Left ventricle myocardium inferior (tissue), 1 donor: ENCODE measurements at regions not wholly inside any gene's neighbourhood (a gene's known extent, or its start where the extent isn't known, plus 50 kb on each side); places are given as distances from the start of the nearest gene placed in this dataset.

ENCODE experiments used
- DNase-seq: peaks from one replicate; pipeline ENCODE4 v3.0.0-alpha.2; 2020
- H3K27ac ChIP-seq: fragments of 200-600 bp; replicated peaks from 2 replicates; pipeline ENCODE4 v1.8.0; 2021
- H3K27me3 ChIP-seq: fragments of 200-600 bp; 2 replicates; pipeline ENCODE4 v1.8.0; 2021; ENCODE audit warnings: low read depth
- H3K36me3 ChIP-seq: fragments of 200-600 bp; 2 replicates; pipeline ENCODE4 v1.8.0; 2021
- H3K4me1 ChIP-seq: fragments of 200-600 bp; 2 replicates; pipeline ENCODE4 v1.8.0; 2021
- H3K4me3 ChIP-seq: fragments of 200-600 bp; 2 replicates; pipeline ENCODE4 v1.8.0; 2021; ENCODE audit warnings: mild to moderate bottlenecking, moderate library complexity
- H3K9me3 ChIP-seq: fragments of 200-600 bp; replicated peaks from 2 replicates; pipeline ENCODE4 v1.8.0; 2021
- intact Hi-C: fragments of 100-400 bp; cut with micrococcal nuclease; formaldehyde crosslinking; loops from one replicate; pipeline ENCODE4 v1.11.0; 2022
- TF ChIP-seq, protein P1 (sequence below): fragments of 200-600 bp; IDR thresholded peaks from 2 replicates; pipeline ENCODE4 v1.8.0; 2021; ENCODE audit warnings: antibody characterized with exemption, mild to moderate bottlenecking, borderline replicate concordance
- donor health status: DM: no; HTN: yes; CAD: no; lungs with severe emphysema.

DNA sequence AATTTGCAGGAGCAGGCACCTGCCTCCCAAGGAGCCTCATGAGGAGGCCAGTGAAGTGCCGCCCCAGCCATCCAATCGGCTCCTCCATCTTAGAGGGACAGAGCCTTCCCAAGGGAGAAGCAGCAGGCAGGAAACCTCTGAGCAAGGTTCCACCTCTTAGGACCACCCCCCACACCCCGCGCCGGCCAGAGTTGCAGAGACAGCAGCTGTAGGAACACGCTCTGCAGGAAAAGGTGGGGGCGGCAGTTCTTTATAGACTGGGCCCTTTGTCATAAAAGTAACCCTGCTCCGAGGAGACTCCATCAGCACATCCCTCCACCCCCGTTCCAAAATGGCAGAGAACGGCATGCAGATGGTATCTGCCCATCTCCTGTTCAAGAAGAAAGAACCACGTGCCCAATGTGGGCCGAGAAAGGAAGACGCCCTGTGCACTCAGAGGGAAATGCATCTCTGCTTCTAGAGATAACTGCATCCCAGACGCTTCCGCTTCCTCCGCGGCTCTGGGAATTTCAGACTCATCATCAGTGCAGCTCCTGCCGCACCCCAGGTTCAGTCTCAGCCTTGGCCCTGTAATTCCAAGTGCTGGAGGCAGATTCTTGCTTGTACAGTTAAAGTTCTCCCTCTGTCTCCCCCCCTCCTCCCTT is 98.5 kb downstream of the SPATA19 start:
- H3K9me3 ChIP-seq: no peaks in the 10 kb centered on the region
- H3K4me1 ChIP-seq: no peaks in the 10 kb centered on the region
- no peak for DNase-seq
- H3K27ac ChIP-seq: no peak overlapping the region
- intact Hi-C loops: no loop called here
- no peaks in the 10 kb centered on the region for H3K36me3 ChIP-seq
- no peak overlapping the region for H3K4me3 ChIP-seq
- TF ChIP-seq, protein P1, sequence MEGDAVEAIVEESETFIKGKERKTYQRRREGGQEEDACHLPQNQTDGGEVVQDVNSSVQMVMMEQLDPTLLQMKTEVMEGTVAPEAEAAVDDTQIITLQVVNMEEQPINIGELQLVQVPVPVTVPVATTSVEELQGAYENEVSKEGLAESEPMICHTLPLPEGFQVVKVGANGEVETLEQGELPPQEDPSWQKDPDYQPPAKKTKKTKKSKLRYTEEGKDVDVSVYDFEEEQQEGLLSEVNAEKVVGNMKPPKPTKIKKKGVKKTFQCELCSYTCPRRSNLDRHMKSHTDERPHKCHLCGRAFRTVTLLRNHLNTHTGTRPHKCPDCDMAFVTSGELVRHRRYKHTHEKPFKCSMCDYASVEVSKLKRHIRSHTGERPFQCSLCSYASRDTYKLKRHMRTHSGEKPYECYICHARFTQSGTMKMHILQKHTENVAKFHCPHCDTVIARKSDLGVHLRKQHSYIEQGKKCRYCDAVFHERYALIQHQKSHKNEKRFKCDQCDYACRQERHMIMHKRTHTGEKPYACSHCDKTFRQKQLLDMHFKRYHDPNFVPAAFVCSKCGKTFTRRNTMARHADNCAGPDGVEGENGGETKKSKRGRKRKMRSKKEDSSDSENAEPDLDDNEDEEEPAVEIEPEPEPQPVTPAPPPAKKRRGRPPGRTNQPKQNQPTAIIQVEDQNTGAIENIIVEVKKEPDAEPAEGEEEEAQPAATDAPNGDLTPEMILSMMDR: no peak
- peaks cover 39% of the 10 kb centered on the region for H3K27me3 ChIP-seq

DNA sequence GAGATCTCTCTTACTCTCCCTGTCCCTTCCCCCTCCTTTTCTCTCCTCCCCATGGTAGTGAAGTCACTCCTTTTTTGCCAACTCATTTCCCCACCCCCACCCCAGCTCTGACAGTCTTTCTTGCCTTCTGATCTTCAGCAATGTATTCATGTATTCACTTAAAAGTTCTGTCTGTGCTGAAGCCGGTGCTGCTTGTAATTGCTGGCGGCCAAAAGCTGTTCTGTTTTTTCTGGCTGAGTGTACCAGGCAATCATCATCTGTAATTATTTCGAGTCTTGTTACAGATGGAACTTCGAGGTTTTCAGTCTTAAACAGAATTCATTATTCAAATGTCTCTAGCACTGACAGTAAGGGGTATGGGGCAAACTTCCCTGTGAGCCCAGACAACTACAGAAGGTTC is 99.5 kb downstream of the SPATA19 start:
- Histone ChIP-seq H3K9me3 (no peaks in the 10 kb centered on the region), H3K36me3 (no peaks in the 10 kb centered on the region), H3K27ac (no peak overlapping the region), H3K4me1 (no peaks in the 10 kb centered on the region), H3K27me3 (peaks cover 39% of the 10 kb centered on the region), H3K4me3 (no peak overlapping the region)
- DNase-seq: no peak
- TF ChIP-seq, protein P1: no peak
- intact Hi-C loops: no loop called here

DNA sequence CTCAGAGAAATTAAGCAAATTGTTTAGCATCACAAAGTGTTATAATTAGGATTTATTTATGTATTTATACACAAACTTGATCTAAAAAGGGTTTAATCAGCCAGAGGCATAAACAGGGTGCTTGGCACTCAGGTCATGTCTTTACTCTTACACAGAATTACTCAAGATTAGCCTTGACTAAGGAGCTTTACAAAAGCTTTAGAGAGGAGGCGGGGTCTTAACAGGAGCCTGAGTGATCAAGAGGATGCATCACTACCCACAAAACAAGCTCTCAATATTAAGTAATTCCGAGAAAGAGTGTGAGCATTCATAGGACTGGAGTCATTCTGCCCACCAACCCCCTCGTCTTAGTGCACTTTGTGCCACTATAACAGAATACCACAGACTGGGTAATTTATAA is 103.0 kb downstream of the SPATA19 start:
- intact Hi-C loops: no loop called here
- no peaks in the 10 kb centered on the region for H3K4me1 ChIP-seq
- no peak overlapping the region for H3K4me3 ChIP-seq
- no peak overlapping the region for H3K27ac ChIP-seq
- peaks cover 17% of the 10 kb centered on the region for H3K27me3 ChIP-seq
- H3K36me3 ChIP-seq: no peaks in the 10 kb centered on the region
- DNase-seq: no peak
- TF ChIP-seq, protein P1: no peak
- H3K9me3 ChIP-seq: no peaks in the 10 kb centered on the region

DNA sequence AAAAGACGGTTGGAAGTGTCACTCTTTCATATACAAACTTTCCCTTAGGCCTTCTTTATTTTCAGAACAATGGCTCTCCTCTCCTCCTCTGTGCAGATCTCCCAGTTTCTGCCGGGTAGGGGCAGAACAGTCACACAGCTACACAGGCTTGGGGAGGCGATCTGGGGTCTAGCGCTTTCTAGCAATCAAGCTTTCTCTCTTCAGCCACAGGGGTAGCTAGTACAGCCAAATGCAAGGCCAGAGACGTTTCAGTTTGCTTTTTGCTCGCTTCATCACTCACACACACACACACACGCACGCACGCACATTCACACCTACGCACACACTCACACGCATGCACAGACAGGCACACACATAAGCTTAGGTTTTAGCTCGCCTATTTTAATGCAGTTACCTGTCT is 104.3 kb downstream of the SPATA19 start:
- intact Hi-C loops: no loop called here
- no peak for DNase-seq
- TF ChIP-seq, protein P1: no peak

DNA sequence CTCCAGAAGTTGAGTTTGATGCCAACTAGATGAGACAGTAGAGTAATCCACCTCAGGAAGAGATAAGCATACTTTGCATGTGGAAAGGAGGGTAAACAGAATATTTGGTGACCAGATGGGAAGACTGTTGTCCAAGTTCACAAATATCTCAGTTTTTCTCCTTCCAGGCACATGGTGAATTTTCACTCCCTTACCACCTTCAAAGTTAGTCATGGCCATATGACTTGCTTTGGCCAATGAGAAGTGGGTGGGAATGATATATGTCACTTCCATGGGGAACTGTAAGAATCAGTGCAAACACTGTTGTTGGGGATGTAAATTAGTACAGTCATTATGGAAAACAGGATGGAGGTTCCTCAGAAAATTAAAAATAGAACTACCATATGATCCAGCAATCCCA is 105.8 kb downstream of the SPATA19 start:
- Histone ChIP-seq H3K4me3 (no peak overlapping the region), H3K27me3 (peaks cover 5% of the 10 kb centered on the region), H3K27ac (no peak overlapping the region), H3K9me3 (peaks cover 6% of the 10 kb centered on the region), H3K36me3 (no peaks in the 10 kb centered on the region), H3K4me1 (no peaks in the 10 kb centered on the region)
- no peak for DNase-seq
- TF ChIP-seq, protein P1: no peak
- intact Hi-C loops: no loop called here

More for the DNA sequence above, 104.3 kb downstream of the SPATA19 start:
- Histone ChIP-seq H3K4me1 (no peaks in the 10 kb centered on the region), H3K4me3 (no peak overlapping the region), H3K9me3 (no peaks in the 10 kb centered on the region), H3K36me3 (no peaks in the 10 kb centered on the region), H3K27ac (no peak overlapping the region), H3K27me3 (peaks cover 4% of the 10 kb centered on the region)
